NB4 (cell line): ENCODE measurements at regions not wholly inside any gene's neighbourhood (a gene's known extent, or its start where the extent isn't known, plus 50 kb on each side); places are given as distances from the start of the nearest gene placed in this dataset.
A peak's percentile ranks its signal among the peaks of the same experiment; 100 is the strongest.

Experiments
- DNase-seq: peaks from one replicate; pipeline ENCODE4 v3.0.0; 2010; ENCODE audit warnings: low read depth
- H3K4me3 ChIP-seq: one replicate; pipeline ENCODE4 v1.5.1; 2011; ENCODE audit warnings: mild to moderate bottlenecking, low read depth, low read length, moderate library complexity
- MYC ChIP-seq: IDR thresholded peaks from 2 replicates; pipeline ENCODE4 v1.6.1; 2011; ENCODE audit warnings: low read depth, low read length
- POLR2A ChIP-seq: IDR thresholded peaks from 2 replicates; pipeline ENCODE4 v1.6.1; 2011; ENCODE audit warnings: mild to moderate bottlenecking; ENCODE audit not compliant: insufficient read length; ENCODE audit errors: extremely low read depth
- TF ChIP-seq, protein P1 (sequence below): IDR thresholded peaks from 2 replicates; pipeline ENCODE4 v1.6.1; 2011; ENCODE audit warnings: low read depth, low read length
- TF ChIP-seq, protein P2 (sequence below): IDR thresholded peaks from one replicate; pipeline ENCODE4 v1.5.1; 2012; ENCODE audit warnings: low read depth, low read length

DNA sequence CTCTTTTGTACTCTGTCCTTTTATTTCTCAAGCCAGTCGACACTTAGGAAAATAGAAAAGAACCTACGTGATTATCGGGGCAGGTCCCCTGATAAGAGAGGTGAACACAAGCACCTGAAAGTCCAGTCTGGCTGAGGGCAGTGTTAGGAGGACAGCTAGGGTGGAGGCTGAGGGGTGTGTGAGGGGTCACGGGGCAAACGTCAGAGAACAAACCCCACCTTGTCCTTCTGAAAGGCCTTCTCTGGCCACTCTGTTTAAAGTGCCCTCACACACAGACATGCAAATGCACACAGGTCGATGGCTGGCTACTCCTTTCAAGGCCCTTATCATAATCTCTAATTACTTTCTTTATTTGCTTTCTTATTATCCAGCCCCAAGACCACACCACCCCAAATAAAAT, 108.8 kb downstream of the ESM1 start:
- no peak overlapping the region for H3K4me3 ChIP-seq
- TF ChIP-seq, protein P1, sequence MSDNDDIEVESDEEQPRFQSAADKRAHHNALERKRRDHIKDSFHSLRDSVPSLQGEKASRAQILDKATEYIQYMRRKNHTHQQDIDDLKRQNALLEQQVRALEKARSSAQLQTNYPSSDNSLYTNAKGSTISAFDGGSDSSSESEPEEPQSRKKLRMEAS = no peak
- TF ChIP-seq POLR2A (no peak), MYC (no peak)
- TF ChIP-seq, protein P2, sequence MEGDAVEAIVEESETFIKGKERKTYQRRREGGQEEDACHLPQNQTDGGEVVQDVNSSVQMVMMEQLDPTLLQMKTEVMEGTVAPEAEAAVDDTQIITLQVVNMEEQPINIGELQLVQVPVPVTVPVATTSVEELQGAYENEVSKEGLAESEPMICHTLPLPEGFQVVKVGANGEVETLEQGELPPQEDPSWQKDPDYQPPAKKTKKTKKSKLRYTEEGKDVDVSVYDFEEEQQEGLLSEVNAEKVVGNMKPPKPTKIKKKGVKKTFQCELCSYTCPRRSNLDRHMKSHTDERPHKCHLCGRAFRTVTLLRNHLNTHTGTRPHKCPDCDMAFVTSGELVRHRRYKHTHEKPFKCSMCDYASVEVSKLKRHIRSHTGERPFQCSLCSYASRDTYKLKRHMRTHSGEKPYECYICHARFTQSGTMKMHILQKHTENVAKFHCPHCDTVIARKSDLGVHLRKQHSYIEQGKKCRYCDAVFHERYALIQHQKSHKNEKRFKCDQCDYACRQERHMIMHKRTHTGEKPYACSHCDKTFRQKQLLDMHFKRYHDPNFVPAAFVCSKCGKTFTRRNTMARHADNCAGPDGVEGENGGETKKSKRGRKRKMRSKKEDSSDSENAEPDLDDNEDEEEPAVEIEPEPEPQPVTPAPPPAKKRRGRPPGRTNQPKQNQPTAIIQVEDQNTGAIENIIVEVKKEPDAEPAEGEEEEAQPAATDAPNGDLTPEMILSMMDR = no peak
- DNase-seq = no peak

DNA sequence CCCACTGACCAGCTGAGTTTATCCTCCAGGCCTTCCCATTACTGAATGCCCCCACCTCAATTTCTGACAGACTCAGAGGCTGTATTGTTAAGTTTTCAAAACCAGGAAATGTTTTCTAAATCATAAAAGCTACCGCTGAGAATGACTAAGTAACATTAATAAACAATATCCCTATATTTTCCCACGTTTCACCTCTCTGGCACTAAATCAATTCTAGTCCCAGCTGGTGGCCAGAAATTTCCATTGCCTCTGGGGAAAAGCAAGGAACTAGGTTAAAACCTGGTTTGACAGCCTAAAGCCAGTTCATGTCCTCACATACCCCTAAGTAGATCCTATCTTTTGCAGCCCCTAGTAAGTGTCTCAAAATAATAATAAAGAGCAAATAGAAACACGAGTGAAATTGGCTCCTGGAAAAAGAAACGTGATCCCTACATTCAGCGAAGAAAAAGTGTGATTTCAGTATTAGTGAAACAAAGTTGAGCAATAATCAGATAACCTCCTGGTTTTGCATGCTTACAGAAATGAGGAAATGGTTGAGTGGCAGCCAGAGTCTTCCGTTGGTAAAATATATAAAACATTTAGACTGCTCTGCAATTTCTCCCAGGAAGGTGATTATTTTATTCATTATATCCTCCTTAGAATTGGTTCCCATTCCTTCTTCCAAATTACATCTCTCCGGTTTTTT, 110.9 kb downstream of the ESM1 start:
- H3K4me3 ChIP-seq = no peak overlapping the region
- DNase-seq = peak; percentile 63
- TF ChIP-seq POLR2A = no peak
- TF ChIP-seq, protein P1 = no peak
- TF ChIP-seq, protein P2 = no peak
- TF ChIP-seq MYC = no peak

DNA sequence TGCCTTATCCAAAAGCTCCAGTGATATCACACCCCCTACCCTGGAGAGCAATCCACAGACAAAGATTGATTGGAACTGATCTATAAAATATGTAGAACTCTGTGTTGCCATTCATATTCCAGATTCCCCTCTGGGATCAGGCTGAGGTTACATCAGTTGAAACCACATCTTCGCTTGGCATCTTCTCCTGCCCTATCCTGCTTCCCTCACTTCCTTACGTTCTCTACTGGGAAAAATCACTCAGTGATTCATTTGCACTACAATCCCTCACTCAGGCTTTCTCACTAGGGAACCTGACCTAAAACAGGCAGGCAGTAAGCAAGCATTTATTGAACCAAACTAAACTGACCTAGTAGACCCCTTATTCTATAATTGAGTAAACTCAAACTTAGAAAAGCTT, 111.7 kb downstream of the ESM1 start:
- no peak overlapping the region for H3K4me3 ChIP-seq
- no peak for DNase-seq
- TF ChIP-seq, protein P1 = no peak
- TF ChIP-seq POLR2A (no peak), MYC (no peak)
- TF ChIP-seq, protein P2 = no peak

DNA sequence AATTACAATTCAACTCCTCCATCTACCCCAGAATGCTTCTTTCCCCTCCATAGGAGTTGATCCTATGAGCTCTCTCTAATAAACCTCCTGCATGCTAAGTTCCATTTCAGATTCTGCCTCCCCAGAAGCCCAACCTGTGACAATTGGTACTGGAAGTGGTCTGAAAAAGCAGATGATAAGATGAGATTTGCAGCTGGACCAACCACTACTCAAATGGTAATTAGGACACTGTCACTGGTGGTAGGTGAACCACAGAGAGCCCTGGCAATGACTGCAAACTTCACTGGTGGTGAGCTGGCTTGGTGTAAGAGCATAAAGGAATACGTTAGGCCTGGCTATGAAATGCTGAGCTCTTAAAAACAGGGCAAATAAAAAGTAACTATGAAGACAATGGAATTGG, 112.6 kb downstream of the ESM1 start:
- no peak for DNase-seq
- TF ChIP-seq, protein P2 = no peak
- TF ChIP-seq MYC = no peak
- TF ChIP-seq, protein P1 = no peak
- TF ChIP-seq POLR2A = no peak
- no peak overlapping the region for H3K4me3 ChIP-seq

DNA sequence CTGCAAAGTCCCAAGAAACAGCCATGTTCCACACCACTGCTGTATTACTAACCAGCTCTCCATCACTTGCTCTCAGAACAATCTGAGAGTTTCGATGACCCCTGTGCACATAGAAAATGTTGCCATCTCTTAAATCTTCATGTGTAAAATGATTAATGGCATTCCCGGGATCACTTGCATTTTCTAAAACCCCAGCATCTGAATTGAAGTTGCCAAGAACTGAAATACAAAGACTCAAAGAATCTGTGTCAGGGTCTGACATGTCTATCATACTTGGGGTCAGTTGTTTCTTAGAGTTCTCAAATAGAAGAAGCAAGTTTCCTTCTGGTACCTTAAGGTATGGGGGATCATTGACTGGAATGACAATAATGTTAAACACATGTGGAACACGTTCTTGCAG, 115.1 kb downstream of the ESM1 start:
- TF ChIP-seq, protein P1 = no peak
- TF ChIP-seq, protein P2 = no peak
- TF ChIP-seq MYC (no peak), POLR2A (no peak)
- no peak overlapping the region for H3K4me3 ChIP-seq
- no peak for DNase-seq
